ENCODE measurements at regions not wholly inside any gene's neighbourhood (a gene's known extent, or its start where the extent isn't known, plus 50 kb on each side); places are given as distances from the start of the nearest gene placed in this dataset.
"Not testable (repeated sequence)": the region's sequence is repeated elsewhere in the genome, so short reads cannot be mapped to it uniquely, and the experiment has no call there.

- no peak for DNase-seq (ENCODE audit: low read depth, low spot score)
These were observed 58.6 kb upstream of the SHISA6 start for GRCh38 chr17:11182430-11182829.

GRCh38 chr17:11178581-11178980 lies 62.4 kb upstream of the SHISA6 start:
- DNase-seq (ENCODE audit: low read depth, low spot score) = no peak

GRCh38 chr17:11177340-11177739 lies 63.7 kb upstream of the SHISA6 start:
- DNase-seq (ENCODE audit: low read depth, low spot score) = no peak

- DNase-seq (ENCODE audit: low read depth, low spot score) = no peak
These were observed 64.5 kb upstream of the SHISA6 start for GRCh38 chr17:11176549-11176948.

- DNase-seq (ENCODE audit: low read depth, low spot score) = no peak
These were observed 70.1 kb upstream of the SHISA6 start for GRCh38 chr17:11170881-11171280.

GRCh38 chr17:11151818-11152425 lies 89.1 kb upstream of the SHISA6 start:
- no peak for DNase-seq (ENCODE audit: low read depth, low spot score)

- DNase-seq (ENCODE audit: low read depth, low spot score) = not testable (repeated sequence)
These were observed 90.0 kb upstream of the SHISA6 start for GRCh38 chr17:11150906-11151511.

GRCh38 chr17:11144358-11145233 lies 96.4 kb upstream of the SHISA6 start:
- DNase-seq (ENCODE audit: low read depth, low spot score) = peak; percentile 39

- DNase-seq (ENCODE audit: low read depth, low spot score) = no peak
These were observed 98.8 kb upstream of the SHISA6 start for GRCh38 chr17:11142231-11142630.

GRCh38 chr17:11140501-11140900 lies 100.5 kb upstream of the SHISA6 start:
- no peak for DNase-seq (ENCODE audit: low read depth, low spot score)

- DNase-seq (ENCODE audit: low read depth, low spot score) = no peak
These were observed 101.0 kb upstream of the SHISA6 start for GRCh38 chr17:11140043-11140442.

- DNase-seq (ENCODE audit: low read depth, low spot score) = no peak
These were observed 103.0 kb upstream of the SHISA6 start for GRCh38 chr17:11138023-11138422.

GRCh38 chr17:11135819-11136218 lies 105.2 kb upstream of the SHISA6 start:
- DNase-seq (ENCODE audit: low read depth, low spot score) = no peak

GRCh38 chr17:11130367-11130766 lies 110.6 kb upstream of the SHISA6 start:
- no peak for DNase-seq (ENCODE audit: low read depth, low spot score)

GRCh38 chr17:11122908-11123307 lies 118.1 kb upstream of the SHISA6 start:
- DNase-seq (ENCODE audit: low read depth, low spot score) = no peak

- no peak for DNase-seq (ENCODE audit: low read depth, low spot score)
These were observed 119.5 kb upstream of the SHISA6 start for GRCh38 chr17:11121341-11121985.

- DNase-seq (ENCODE audit: low read depth, low spot score) = no peak
These were observed 131.9 kb upstream of the SHISA6 start for GRCh38 chr17:11109106-11109505.

- no peak for DNase-seq (ENCODE audit: low read depth, low spot score)
These were observed 135.9 kb upstream of the SHISA6 start for GRCh38 chr17:11105141-11105540.

GRCh38 chr17:11097121-11097520 lies 143.9 kb upstream of the SHISA6 start:
- no peak for DNase-seq (ENCODE audit: low read depth, low spot score)

- DNase-seq (ENCODE audit: low read depth, low spot score) = no peak
These were observed 146.7 kb upstream of the SHISA6 start for GRCh38 chr17:11094331-11094730.

- no peak for DNase-seq (ENCODE audit: low read depth, low spot score)
These were observed 154.2 kb upstream of the SHISA6 start for GRCh38 chr17:11086646-11087340.

GRCh38 chr17:11082559-11082958 lies 158.5 kb upstream of the SHISA6 start:
- DNase-seq (ENCODE audit: low read depth, low spot score) = no peak
